HL-60 (cell line): ENCODE measurements at regions not wholly inside any gene's neighbourhood (a gene's known extent, or its start where the extent isn't known, plus 50 kb on each side); places are given as distances from the start of the nearest gene placed in this dataset.

Experiments used
- CTCF ChIP-seq: IDR thresholded peaks from one replicate; pipeline ENCODE4 v1.5.1; 2011; ENCODE audit warnings: low read length, control low read depth, inconsistent platforms; ENCODE audit not compliant: insufficient read depth
- GABPA ChIP-seq: IDR thresholded peaks from 2 replicates; pipeline ENCODE4 v1.6.1; 2012; ENCODE audit warnings: low read depth

GRCh38 chr19:30144802-30145201, 202.8 kb downstream of the URI1 start:
- TF ChIP-seq GABPA, result no peak
- no peak for TF ChIP-seq CTCF
